GM19328 (cell line): ENCODE measurements at regions not wholly inside any gene's neighbourhood (a gene's known extent, or its start where the extent isn't known, plus 50 kb on each side); places are given as distances from the start of the nearest gene placed in this dataset.

Experiments used
- ATAC-seq: cut with Tn5 transposase; IDR thresholded peaks from one replicate; pipeline ENCODE4 v1.9.1; 2021; ENCODE audit warnings: mild to moderate bottlenecking, moderate library complexity; ENCODE audit not compliant: unreplicated experiment

DNA sequence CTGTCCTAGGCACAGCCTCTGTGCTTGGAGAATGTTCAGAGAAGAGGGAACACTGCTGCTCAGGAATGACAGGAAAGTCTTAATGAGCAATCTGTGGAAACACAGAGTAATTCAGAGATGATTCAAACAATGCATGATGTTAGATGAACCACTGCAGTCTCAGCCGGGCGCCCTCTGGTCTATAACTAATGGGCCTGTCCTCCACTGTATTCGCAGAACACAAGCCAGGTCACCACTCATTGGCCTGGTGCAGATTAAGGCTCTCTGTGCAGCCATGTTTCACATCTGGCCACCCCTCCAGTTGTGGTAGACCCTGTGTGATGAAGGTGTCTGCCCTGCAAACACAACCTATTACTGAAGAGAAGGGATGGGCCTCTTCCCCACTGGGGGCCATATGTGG, 281.7 kb upstream of the ROPN1 start:
- ATAC-seq: no peak

- ATAC-seq: no peak
Measured at GRCh38 chr3:124274051-124274450, 282.1 kb upstream of the ROPN1 start.

GRCh38 chr3:124275412-124275811, 283.5 kb upstream of the ROPN1 start:
- no peak for ATAC-seq

DNA sequence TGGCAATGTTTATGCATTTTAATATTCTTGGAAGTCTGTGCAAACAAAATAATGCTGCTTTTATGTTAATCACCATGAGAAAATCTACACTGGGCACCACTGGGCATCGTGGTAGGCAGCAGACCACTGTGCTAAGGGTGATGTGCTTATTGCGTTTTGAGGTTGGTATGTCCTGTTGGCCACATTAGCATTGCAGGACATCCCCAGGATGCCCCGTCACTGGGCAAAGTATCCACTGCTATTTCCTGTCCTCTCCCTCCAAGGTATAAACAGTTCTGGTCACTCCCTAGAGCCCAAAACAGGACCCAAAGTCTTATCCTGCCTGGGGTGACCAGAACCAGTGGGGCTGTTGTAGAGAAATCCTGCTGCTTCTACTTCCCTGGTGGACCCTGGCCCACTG, 284.2 kb upstream of the ROPN1 start:
- ATAC-seq: no peak

- no peak for ATAC-seq
Measured at GRCh38 chr3:124276539-124277143, 284.7 kb upstream of the ROPN1 start.

DNA sequence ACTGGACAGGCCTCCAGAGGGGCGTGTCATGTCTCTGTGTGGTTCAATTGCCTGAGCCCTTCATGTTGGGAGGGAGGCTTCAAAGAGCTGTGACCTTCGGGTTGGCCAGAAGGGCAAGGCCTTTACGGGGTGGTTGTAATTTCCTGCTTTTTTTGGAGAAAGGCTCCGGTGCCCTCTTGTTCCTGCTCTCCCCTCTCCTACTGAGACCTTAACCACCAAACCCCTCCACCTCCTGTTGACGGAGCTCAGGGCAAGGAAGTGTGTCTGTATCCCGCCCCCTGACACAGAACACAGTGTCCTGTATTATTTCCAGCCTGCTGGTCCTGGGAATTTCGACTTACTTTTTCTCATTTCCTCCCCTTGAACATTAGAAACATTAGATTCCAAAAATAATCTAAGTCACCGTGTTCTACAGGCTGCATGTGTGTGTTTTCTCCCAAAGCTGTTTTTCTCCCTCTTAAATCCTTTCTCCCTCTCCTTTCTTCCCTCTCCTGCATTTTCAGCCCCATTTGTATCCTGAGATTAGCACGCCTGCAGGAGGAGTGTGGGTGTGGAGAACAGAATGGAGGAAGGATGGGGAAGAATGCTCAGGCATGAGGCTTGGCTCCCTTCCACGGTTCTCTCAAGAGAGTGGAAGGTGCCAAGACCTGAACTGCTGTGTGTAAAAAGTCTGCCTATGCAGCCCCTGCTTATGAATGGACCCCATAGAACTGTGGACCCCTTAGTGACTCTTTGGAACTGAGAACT, 285.4 kb upstream of the ROPN1 start:
- no peak for ATAC-seq

- ATAC-seq: no peak
Measured at GRCh38 chr3:124281453-124282316, 289.8 kb upstream of the ROPN1 start.

DNA sequence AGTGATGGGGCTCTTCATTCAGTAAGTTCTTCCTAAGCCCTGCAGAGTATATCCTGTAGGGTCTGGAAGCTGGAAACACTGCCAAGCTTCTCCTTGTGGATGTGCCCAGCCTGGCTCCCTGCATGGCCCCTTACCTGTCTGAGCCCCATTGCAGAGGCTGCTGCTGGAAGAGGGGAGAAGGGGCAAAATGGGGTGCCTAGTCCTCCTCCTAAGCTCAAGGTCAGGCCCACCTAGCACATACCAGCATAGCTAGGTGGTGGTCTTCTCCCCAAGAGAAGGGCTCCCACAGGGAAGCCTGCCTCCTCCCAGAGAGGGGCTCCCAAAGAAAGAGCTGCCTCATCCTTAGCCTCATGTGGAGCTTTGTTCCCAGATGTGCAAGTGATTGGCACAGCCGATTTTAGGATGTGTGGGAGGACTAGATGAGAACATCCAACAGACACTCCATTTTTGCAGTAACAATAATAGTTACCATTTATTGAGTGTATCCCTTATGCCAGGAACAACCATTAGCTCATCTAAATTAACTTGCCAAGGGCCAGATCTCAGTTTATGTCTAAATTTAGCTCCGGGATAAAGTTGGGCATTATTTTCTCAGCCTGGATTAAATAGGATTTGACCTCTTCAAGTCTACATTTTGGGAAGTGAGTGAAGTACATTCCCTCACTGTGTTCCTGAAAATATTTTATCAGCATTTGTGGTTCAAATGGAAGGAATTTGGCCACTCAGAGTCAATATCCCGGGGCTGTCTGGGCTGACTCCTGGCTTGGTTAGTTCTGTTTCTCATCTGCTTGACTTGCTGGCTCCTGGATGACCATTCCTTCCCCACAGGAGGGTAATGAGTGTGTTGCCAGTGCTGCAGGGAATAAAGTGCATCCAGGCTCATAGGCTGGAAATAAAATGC, 291.1 kb upstream of the ROPN1 start:
- ATAC-seq: no peak

GRCh38 chr3:124283652-124284023, 291.7 kb upstream of the ROPN1 start:
- no peak for ATAC-seq

GRCh38 chr3:124288996-124289395, 297.1 kb upstream of the ROPN1 start:
- no peak for ATAC-seq

DNA sequence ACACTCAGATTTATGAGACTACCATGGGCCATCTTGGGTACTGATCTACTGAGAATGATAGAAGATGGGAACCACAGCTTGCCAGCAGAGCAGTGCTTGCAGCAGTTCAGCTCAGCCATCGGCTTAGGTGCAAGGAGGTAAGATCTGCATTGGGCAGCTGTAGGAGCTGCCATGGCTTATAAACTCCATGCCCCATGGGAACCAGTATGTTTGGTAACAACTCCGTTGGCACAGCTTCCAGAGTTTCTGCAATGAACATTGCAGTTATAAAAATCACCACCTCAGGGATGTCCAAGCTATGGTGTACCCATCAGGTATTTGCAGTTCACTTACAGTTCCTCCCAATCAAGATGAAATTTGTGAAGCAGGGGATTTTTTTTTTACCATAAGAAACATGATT, 299.1 kb upstream of the ROPN1 start:
- no peak for ATAC-seq

- no peak for ATAC-seq
Measured at GRCh38 chr3:124292329-124292728, 300.4 kb upstream of the ROPN1 start.

GRCh38 chr3:124293584-124293983, 301.7 kb upstream of the ROPN1 start:
- ATAC-seq: no peak

DNA sequence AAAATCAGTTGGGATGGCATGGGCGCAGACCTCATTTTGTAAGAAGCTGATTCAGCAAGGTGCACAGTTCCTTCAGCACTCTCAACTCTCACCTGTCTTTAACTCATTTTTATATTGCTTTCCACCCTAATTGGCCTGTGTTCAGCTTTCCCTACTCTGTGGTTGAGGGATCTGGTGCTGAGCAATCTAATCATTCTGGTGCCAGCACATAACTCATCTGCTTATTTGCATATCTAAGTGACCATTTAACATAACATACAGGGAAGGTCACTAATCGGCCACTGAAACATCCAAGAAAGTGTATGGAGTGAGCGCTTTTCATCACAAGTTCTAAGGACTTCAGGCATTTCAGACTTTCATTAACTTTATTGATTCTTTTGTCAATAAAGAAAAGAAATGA, 303.4 kb upstream of the ROPN1 start:
- ATAC-seq: no peak

- no peak for ATAC-seq
Measured at GRCh38 chr3:124296406-124296805, 304.5 kb upstream of the ROPN1 start.

DNA sequence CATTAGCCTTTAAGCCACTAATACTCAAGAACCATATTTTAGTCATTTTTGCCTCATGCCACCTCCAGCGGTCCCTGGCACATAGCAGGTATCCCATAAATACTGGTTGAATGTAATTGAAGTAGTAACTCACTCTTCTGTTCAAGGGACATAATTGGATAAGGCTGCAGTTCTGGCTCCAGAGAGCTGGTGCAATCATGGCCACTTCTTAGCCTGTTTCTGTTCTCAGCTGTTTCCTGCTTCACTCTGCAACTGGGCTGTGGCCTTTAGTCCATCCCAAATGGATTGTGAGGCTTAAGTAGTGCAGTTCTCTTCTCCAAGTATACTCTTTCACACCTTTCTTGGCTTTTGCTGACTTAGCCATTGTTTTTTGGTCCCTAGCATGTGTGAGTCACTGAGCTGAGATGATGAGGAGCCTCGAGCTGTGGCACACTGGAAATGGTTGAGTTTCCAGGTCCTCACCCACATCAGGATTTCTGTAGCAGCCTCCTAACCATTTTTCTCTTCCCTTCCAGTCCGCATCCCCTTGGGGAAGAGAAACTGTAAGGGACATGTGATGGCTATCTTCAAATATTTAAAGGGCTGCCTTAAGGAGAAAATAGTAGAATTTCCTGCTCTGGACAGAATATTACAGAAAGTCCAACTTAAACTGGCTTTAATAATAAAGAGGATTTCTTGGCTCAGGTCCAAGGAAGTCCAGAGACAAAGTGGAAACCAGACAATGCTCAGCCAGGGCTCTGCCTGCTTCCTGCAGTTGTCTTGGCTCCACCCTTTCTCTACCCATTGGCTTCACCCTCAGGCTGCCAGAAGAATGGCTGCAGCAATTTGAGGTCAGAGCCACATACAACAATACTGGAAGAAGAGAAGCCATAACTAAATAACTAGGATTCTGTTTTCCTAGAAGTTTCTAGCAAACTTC, 305.4 kb upstream of the ROPN1 start:
- ATAC-seq: no peak

GRCh38 chr3:124298301-124298700, 306.4 kb upstream of the ROPN1 start:
- ATAC-seq: no peak

GRCh38 chr3:124298951-124299350, 307.0 kb upstream of the ROPN1 start:
- no peak for ATAC-seq

DNA sequence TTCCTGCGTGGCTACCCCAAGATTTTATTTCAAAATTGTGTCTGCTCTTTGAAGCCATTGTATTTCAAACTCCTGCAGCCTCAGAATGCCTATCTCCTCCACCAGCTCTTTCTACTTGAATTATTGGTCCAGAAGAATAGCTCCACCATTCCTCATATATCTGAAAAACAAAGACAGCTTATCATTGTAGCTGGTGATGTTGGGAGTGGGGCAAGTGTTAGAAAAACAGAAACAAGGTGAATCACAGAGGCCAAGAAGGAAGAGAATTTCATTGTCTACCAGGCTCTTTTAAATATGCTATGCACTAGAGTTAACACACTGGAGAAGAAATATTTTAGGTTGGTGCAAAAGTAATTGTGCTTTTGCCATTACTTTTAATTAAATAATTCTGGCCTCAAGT, 307.9 kb upstream of the ROPN1 start:
- ATAC-seq: no peak

GRCh38 chr3:124300416-124300815, 308.5 kb upstream of the ROPN1 start:
- no peak for ATAC-seq
